ENCODE measurements at regions not wholly inside any gene's neighbourhood (a gene's known extent, or its start where the extent isn't known, plus 50 kb on each side); places are given as distances from the start of the nearest gene placed in this dataset.

GRCh38 chr4:45183905-45184304 is 457.5 kb upstream of the GNPDA2 start:
- in situ Hi-C loops (cut with MboI) (no loop called here), intact Hi-C loops (cut with micrococcal nuclease; ENCODE audit: unreplicated experiment) (no loop called here)
- no peak overlapping the region for H3K4me2 ChIP-seq (ENCODE audit: control insufficient read depth, insufficient read depth)
- no peak for ATAC-seq
- no peaks in the 10 kb centered on the region for H3K36me3 ChIP-seq (ENCODE audit: control insufficient read depth in 2 of 2, insufficient read depth in 2 of 2, low read length in 1 of 2)
- no peak for FAIRE-seq
- no peaks in the 10 kb centered on the region for H3K27me3 ChIP-seq (replicated peaks in 1 of 2; ENCODE audit: control insufficient read depth in 2 of 2, insufficient read depth in 2 of 2, low read length in 1 of 2)
- no peaks in the 10 kb centered on the region for H4K20me1 ChIP-seq (ENCODE audit: control insufficient read depth, insufficient read depth)
- RAD21 ChIA-PET (ENCODE audit: unreplicated experiment), result no interaction called here
- no peak for DNase-seq (ENCODE audit: low read depth, low spot score)
- no peaks in the 10 kb centered on the region for H3K9me3 ChIP-seq (replicated peaks; ENCODE audit: control insufficient read depth, insufficient read depth, low read length)
- no peak overlapping the region for H3K9ac ChIP-seq (ENCODE audit: control insufficient read depth, insufficient read depth, low read length)
- H2AFZ ChIP-seq (ENCODE audit: control insufficient read depth, low read depth, low read length), result no peak overlapping the region
- no TSS peak for BruUV-seq (replicated peaks)
- no peak overlapping the region for H3K27ac ChIP-seq (ENCODE audit: control insufficient read depth, insufficient read depth)
- POLR2A ChIA-PET, result no interaction called here
- no peaks in the 10 kb centered on the region for H3K4me1 ChIP-seq (ENCODE audit: control insufficient read depth, insufficient read depth, low read length)
- TF ChIP-seq RFX5 (IDR thresholded peaks at IDR 0.05; ENCODE audit: low read depth, low read length), result no peak
- TF ChIP-seq HDGF (IDR thresholded peaks at IDR 0.05), result no peak
- TF ChIP-seq USF1 (IDR thresholded peaks at IDR 0.05; ENCODE audit: borderline replicate concordance, extremely low read length, insufficient read depth, low read depth, low read length), result no peak
- TF ChIP-seq ZSCAN29 (IDR thresholded peaks at IDR 0.05), result no peak
- no peak for TF ChIP-seq ATF2 (IDR thresholded peaks at IDR 0.05; ENCODE audit: low read length)
- TF ChIP-seq CHD2 (IDR thresholded peaks at IDR 0.05; ENCODE audit: borderline replicate concordance, low read depth, low read length), result no peak
- TF ChIP-seq TCF7 (IDR thresholded peaks at IDR 0.05; ENCODE audit: borderline replicate concordance), result no peak
- TF ChIP-seq ATF7 (IDR thresholded peaks at IDR 0.05; ENCODE audit: low read depth), result no peak
- TF ChIP-seq NR2F1 (conservative IDR thresholded peaks at IDR 0.05), result no peak
- TF ChIP-seq HCFC1 (IDR thresholded peaks at IDR 0.05; ENCODE audit: low read length), result no peak
- no peak for TF ChIP-seq ATF3 (IDR thresholded peaks at IDR 0.05; ENCODE audit: borderline replicate concordance, extremely low read depth, low read depth, low read length)
- no peaks in the 10 kb centered on the region for H3K79me2 ChIP-seq (ENCODE audit: control insufficient read depth, insufficient read depth, low read length)
- CTCF ChIA-PET, result interaction anchor here (1.0 kb wide), 1 partner anchor 74 kb away, joined by 3 read pairs; no protein-coding TSS in a partner anchor
- SMC1A ChIA-PET (ENCODE audit: uncharacterized antibody, unreplicated experiment), result no interaction called here
- H3K4me3 ChIP-seq, result no peak overlapping the region
- WGBS (ENCODE audit: insufficient coverage, insufficient replicate concordance, low lambda C conversion rate, missing lambda C conversion rate), result 0% methylated on average over 2 of the region's 2 CpGs

Measured in GM12878 (cell line).